IgD-negative memory B cell (primary cell): ENCODE measurements at regions not wholly inside any gene's neighbourhood (a gene's known extent, or its start where the extent isn't known, plus 50 kb on each side); places are given as distances from the start of the nearest gene placed in this dataset.
"Not testable (repeated sequence)": the region's sequence is repeated elsewhere in the genome, so short reads cannot be mapped to it uniquely, and the experiment has no call there.

Experiments used
- H3K27ac Mint-ChIP-seq, 3 donors: one replicate each; pipeline ENCODE4 v1.8.0; 2020 to 2022; ENCODE audit warnings: mild to moderate bottlenecking in 3 of 3, mixed read lengths in 3 of 3, moderate library complexity in 1 of 3
- H3K27me3 Mint-ChIP-seq: one replicate; pipeline ENCODE4 v1.8.0; 2021; ENCODE audit warnings: mixed read lengths
- H3K36me3 Mint-ChIP-seq: one replicate; pipeline ENCODE4 v1.8.0; 2020; ENCODE audit warnings: mild to moderate bottlenecking, mixed read lengths
- H3K4me1 Mint-ChIP-seq, 3 donors: one replicate each; pipeline ENCODE4 v1.8.0; 2020 to 2022; ENCODE audit warnings: mixed read lengths in 3 of 3, mild to moderate bottlenecking in 1 of 3
- H3K4me3 Mint-ChIP-seq, 4 donors: one replicate each; pipeline ENCODE4 v1.8.0; 2020 to 2022; ENCODE audit warnings: mild to moderate bottlenecking in 4 of 4, mixed read lengths in 4 of 4, moderate library complexity in 3 of 4
- H3K9me3 Mint-ChIP-seq, 3 donors: one replicate each; pipeline ENCODE4 v1.8.0; 2020 to 2021; ENCODE audit warnings: mixed read lengths in 3 of 3, mild to moderate bottlenecking in 1 of 3

- Mint-ChIP-seq H3K36me3 (no peaks in the 10 kb centered on the region), H3K27ac (no peak overlapping the region)
Observed at GRCh38 chr6:55100686-55101085, 73.6 kb upstream of the HCRTR2 start.

GRCh38 chr6:55101157-55101556 is 73.2 kb upstream of the HCRTR2 start:
- no peak overlapping the region for H3K4me3 Mint-ChIP-seq
- no peaks in the 10 kb centered on the region for H3K27me3 Mint-ChIP-seq
- H3K4me1 Mint-ChIP-seq: no peaks in the 10 kb centered on the region
- H3K9me3 Mint-ChIP-seq: peaks cover 3 to 17% (median 5%) of the 10 kb centered on the region in 3 donors
- no peaks in the 10 kb centered on the region for H3K36me3 Mint-ChIP-seq
- H3K27ac Mint-ChIP-seq: no peak overlapping the region

More at GRCh38 chr6:55100686-55101085, 73.6 kb upstream of the HCRTR2 start:
- H3K9me3 Mint-ChIP-seq: peaks cover 3 to 17% (median 5%) of the 10 kb centered on the region in 3 donors
- H3K4me1 Mint-ChIP-seq: no peaks in the 10 kb centered on the region
- no peak overlapping the region for H3K4me3 Mint-ChIP-seq
- H3K27me3 Mint-ChIP-seq: no peaks in the 10 kb centered on the region

- H3K36me3 Mint-ChIP-seq: no peaks in the 10 kb centered on the region
- no peak overlapping the region for H3K27ac Mint-ChIP-seq
- H3K4me1 Mint-ChIP-seq: no peaks in the 10 kb centered on the region
- H3K9me3 Mint-ChIP-seq: peaks cover 2 to 15% (median 7%) of the 10 kb centered on the region in 3 donors
- H3K4me3 Mint-ChIP-seq: no peak overlapping the region
- H3K27me3 Mint-ChIP-seq: no peaks in the 10 kb centered on the region
Observed at GRCh38 chr6:55108134-55109130, 65.9 kb upstream of the HCRTR2 start.

- no peaks in the 10 kb centered on the region for H3K27me3 Mint-ChIP-seq
Observed at GRCh38 chr6:55117267-55117666, 57.0 kb upstream of the HCRTR2 start.

GRCh38 chr6:55124241-55124640 is 50.1 kb upstream of the HCRTR2 start:
- H3K4me1 Mint-ChIP-seq, H3K4me3 Mint-ChIP-seq, H3K27ac Mint-ChIP-seq, H3K27me3 Mint-ChIP-seq, H3K36me3 Mint-ChIP-seq: not testable (repeated sequence)
- peaks cover 9 to 32% (median 20%) of the 10 kb centered on the region in 3 donors for H3K9me3 Mint-ChIP-seq

More at GRCh38 chr6:55117267-55117666, 57.0 kb upstream of the HCRTR2 start:
- Mint-ChIP-seq H3K4me3 (no peak overlapping the region), H3K9me3 (peaks cover 4 to 21% (median 8%) of the 10 kb centered on the region in 3 donors), H3K4me1 (no peaks in the 10 kb centered on the region), H3K27ac (no peak overlapping the region), H3K36me3 (no peaks in the 10 kb centered on the region)
